ENCODE measurements at regions not wholly inside any gene's neighbourhood (a gene's known extent, or its start where the extent isn't known, plus 50 kb on each side); places are given as distances from the start of the nearest gene placed in this dataset.
"Not testable (repeated sequence)": the region's sequence is repeated elsewhere in the genome, so short reads cannot be mapped to it uniquely, and the experiment has no call there.

DNA sequence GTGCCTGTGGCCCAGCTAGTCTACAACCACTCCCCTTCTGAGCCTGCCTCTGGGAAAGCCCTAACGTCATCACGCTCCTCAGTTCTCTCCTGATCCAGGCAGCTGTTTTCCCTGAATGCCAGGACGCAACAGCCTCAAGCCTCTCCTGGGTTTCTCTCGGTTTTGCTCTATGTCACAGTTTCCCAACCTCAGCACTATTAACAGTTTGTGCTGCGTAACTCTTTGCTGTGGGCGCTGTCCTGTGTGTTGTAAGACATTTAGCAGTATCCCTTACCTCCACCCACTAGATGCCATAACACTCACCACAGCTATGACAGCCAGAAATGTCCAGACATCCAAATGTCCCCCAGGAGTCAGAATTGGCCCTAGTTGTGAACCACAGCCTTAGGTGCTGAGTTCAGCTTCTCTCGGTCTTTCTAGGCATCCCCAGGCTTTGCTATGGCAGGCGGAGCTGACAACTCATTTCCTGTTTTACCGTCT, 226.3 kb upstream of the NPVF start:
- DNase-seq (ENCODE audit: low spot score), result no peak

DNA sequence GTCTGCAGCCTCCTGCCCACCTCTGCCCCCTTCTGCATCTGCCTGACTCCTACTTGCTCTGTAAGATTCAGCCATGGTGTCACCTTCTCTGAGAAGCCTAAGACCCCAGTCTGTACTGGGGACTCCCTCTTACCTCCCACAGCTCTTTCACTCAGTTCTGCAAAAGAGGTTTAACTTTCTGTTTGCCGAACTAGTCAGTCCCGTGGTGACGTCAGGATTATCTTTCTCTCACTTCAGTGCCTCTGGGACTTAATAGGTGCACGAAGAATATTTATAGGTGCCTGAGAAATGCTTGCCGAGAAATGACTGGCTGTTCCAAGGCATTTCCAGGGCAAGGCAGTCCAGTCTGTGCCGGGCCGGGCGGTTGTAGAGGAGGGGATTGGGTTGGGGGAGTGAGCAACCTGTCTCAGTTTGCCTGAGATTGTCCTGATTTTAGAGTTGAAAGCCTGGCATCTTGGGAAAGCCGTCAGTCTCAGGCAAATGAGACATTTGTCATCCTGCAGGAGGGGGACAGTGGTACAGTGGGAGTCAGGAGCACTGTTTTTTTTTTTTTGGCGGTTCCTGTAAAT, 227.5 kb upstream of the NPVF start:
- DNase-seq (ENCODE audit: low spot score), result no peak

DNA sequence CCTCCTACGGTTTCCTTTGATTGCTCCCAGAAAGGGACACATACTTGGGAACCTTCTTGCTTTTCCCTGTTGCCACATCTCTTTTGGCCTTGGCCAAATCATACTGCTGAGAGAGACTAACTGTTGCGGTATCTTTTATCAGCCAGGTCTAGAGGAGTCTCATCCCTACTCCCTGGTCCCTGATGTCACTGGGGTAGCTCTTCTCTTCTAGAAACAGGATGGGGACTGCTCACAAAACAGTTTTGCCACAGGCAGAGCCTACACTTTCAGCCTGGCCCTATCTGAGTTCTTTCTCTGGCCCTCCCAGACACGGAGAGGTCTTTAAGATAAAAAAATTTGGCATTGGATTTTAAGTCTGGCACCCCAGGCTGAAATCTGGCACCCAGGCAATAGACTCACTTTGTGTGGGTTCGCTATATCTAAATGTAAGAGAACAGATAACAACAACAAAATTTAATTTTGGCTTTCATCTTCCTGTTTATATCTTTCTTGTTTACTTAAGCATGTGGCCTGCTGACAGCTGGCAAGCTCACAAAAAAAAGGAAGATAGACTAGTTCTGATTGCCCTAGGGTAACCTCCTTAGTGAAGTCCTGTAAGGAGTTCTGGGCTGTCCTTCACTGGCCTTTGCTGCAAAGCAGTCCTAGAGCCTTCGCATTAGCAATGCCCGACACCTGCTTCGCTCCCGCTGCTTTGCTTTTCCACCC, 228.3 kb upstream of the NPVF start:
- peak; percentile 10 for DNase-seq (ENCODE audit: low spot score)

DNA sequence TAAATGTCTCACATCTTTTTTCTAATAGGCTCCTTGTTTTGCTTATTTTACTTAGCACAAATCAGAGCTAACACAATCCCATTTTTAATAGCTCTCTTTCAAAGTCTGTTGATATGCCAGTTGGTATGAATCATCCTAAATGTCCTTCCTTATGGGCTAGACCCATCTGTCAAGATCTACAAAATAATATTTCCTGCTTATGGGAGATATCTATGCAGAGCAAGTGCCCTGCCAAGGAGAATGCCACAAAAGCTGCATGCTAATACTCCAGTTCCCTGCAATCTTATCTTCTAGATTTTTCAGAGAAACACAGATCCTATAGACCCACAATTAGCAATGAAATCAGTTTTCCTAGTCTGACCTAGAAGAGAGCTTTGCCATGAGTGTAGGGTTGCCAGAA, 230.8 kb upstream of the NPVF start:
- no peak for DNase-seq (ENCODE audit: low spot score)

DNA sequence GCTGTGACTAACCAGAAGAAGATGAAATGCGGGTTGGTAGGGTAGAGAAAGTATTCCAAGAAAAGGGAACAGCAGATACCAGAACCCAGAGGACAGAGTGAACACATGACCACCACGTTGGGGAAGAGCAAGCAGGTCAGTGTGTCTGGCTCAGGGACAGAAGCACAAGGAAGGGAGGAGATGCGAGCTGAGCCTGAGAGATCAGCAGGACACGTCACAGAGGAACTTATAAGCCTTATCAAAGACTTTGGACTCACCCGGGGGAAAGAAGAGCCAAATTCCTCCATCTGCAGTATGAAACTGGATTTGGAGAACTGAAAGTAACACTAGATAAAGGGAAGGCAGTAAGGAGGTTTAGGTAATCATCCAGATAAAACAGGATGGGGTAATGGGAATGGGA, 232.1 kb upstream of the NPVF start:
- no peak for DNase-seq (ENCODE audit: low spot score)

DNA sequence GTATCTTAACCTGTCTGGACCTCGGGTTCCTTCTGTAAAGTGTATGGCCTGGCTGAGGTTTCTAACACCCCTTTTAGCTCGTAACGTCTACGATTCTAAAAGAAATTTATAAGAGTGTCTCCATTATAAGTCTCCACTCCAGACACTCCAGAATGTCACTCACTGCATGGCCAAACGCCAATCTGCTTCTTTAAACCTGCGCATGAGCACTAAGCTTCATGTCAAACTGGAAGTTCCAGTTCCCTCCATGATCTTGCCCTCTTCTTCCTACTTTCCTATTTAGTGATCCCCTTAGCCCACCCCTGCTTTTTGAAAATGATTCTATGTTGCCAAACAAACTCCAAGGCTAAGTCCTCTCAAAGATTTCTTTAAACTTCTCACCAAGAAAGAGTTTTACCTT, 241.4 kb upstream of the NPVF start:
- no peak for DNase-seq (ENCODE audit: low spot score)

DNA sequence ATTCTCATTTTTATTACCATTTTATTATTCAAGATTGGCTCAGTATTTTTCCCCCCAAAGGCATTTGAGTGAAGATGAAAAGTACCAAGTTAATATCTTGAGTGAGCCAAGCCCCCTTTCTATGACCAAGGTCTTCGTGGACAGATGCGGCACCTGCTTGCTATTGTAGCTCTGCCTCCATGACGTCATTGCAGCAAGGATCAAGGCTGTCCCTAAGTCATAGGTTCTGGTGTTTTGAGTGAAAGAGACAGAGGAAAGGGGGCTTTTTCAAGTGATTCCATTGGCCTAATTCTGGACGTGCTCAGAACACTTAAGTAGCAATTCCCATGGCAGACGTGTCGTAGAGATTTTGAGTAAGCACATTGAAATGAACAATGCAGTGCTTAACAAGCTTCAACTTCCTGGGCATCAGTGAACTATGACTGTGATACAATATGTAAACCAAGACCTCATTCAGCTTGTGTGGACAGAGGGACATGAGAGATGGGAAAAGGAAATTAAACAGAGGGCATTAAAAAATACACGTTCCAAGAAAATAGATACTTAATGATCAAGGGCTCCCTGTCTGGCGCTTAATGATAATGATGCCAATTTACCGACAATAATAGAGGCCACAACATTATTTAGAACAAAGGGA, 248.7 kb upstream of the NPVF start:
- no peak for DNase-seq (ENCODE audit: low spot score)

DNA sequence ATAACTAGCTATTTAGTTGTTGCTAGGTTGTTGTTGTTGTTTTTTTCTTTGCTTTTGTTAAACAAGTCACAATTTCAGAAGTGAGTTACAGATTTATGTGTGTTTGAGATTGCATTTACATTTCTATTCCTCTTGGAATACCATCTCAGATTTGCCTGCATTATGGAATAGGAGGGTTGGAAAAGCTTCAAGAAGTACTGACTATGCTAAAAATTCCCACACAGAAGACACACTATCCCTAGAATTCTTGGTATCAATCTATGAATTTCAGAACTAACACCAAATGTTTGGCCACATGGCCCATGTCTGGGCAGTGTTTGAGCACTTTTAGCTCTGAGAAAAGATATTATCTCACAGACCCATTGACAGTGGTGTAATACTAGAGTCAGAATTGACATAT, 249.9 kb upstream of the NPVF start:
- DNase-seq (ENCODE audit: low spot score), result not testable (repeated sequence)

DNA sequence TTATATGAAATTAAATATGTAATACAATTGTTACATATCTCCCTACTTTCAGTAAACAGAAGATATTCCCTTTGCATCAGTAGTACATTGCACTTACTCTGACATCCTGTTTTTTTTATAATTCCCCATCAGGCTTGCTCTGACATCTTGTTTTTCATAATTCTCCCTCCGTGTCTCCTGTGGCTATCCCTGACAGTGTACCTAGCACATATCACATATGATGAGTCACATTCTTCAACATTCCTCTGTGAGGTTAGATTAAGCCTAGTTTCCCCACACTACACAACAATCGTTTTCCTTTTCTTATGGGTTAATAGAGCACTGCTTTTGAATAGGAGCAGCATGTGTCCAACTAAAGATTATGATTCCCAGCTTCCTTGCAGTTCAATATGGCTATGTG, 250.6 kb upstream of the NPVF start:
- DNase-seq (ENCODE audit: low spot score), result no peak

DNA sequence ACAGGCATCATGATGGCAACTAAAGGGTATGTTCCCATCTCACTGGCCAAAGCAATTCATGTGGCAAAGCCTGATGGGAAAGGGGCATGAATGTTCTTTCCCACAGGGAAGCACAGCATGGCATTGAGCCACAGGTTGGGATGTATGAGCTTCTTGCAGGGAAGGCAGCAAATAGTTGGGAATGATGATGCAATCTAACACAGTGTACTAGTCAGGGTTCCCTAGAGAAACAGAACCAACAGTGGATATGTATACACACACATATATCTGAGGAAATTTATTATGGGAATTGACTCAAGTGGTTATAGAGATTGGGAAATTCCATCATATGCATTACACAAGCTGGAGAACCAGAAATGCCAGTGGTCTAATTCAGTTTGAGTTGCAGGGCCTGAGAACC, 253.6 kb upstream of the NPVF start:
- DNase-seq (ENCODE audit: low spot score), result no peak

DNA sequence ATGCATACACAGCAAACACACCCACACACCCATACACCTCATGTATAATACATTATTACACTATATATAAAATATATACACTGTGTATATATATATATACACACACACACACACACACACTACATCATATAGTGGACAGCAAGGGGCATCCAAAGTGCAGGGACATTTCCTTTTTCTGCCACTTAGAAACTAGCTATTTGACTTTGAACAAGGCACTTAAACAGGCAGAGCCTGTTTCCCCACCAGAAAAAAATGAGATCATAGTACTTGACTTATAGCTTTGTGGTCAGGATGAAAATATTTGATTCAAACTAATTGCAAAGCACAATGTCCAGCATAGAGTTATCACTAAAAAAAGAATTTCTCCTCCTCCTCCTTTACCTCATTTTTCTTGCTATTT, 254.3 kb upstream of the NPVF start:
- no peak for DNase-seq (ENCODE audit: low spot score)

DNA sequence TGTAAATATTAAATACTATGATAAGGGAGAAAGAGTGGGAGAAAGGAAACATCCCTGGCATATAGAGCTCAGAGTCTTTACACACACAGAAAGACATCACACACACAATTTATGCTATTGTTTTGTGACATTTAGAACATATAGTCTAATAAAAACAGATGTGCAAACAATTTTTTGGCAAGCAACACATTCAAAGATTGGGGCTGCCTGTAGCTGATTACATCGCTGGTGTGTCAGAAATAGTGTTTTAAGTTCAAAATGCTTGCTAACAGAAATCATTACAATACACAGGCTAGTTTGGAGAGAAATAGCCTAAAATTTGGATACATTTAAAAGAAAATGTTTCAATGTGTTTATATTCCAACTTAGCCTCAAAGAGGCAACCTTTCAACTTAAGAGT, 256.7 kb upstream of the NPVF start:
- DNase-seq (ENCODE audit: low spot score), result no peak

DNA sequence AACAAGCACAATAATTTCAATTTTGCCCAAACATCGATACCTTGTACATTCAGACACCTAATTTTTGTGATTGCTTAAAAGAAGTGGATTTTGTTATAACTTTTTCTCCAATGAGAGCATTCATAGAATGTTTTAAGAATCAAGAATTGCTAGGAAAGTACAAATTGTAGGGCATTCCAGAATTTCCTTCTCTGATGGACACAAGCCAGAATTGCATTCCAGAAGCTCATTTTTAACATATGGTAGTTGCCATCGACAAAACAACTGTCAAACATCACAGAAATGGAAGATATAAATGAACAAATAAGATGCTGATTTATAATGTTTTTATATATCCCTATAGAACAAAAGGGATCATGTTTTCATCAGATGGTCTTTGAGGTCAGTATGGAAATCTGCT, 258.4 kb upstream of the NPVF start:
- no peak for DNase-seq (ENCODE audit: low spot score)

DNA sequence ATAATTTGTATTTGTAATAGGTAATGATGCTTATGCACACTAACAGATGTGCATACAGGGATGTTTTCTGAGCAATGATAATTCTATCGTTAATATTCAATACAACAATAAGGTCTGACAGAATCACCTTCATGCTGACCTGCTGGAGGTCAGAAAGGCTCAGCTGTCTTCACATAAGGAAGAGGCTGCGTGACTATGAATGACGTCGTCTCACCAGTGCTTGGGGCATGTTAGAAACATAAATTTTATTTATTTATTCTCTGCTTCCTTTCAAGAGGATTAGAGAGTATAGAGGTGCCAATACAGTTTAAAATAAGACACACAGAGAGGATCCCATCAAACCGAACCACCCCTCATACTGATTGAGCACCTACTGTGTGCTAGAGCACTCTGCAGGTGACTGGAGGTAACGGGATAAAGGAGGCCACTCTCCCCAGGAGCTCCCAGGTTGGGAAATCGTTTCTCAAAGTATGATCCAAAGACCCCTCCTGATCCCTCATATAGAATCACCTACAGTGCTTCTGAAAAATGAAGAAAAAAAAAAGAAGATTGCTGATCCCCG, 265.6 kb upstream of the NPVF start:
- no peak for DNase-seq (ENCODE audit: low spot score)

DNA sequence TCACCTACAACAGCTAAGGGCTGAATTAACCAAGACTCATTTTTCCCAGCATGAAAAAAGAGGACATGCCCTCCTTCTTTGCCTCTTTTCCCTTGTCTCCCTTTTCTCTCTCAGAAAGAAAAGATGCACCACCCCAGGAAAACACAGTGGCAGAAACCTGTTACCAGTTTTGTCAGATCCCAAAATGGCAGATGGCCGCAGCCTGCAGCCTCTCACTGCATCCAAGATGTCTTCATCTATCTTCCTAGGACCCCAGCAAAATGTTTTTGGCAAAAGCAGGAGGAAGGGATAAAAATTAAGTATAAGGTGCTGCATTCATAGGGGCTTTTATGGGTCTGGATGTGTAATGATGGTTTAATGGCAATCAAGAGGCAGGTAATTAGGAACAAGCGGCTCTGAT, 266.6 kb upstream of the NPVF start:
- no peak for DNase-seq (ENCODE audit: low spot score)

DNA sequence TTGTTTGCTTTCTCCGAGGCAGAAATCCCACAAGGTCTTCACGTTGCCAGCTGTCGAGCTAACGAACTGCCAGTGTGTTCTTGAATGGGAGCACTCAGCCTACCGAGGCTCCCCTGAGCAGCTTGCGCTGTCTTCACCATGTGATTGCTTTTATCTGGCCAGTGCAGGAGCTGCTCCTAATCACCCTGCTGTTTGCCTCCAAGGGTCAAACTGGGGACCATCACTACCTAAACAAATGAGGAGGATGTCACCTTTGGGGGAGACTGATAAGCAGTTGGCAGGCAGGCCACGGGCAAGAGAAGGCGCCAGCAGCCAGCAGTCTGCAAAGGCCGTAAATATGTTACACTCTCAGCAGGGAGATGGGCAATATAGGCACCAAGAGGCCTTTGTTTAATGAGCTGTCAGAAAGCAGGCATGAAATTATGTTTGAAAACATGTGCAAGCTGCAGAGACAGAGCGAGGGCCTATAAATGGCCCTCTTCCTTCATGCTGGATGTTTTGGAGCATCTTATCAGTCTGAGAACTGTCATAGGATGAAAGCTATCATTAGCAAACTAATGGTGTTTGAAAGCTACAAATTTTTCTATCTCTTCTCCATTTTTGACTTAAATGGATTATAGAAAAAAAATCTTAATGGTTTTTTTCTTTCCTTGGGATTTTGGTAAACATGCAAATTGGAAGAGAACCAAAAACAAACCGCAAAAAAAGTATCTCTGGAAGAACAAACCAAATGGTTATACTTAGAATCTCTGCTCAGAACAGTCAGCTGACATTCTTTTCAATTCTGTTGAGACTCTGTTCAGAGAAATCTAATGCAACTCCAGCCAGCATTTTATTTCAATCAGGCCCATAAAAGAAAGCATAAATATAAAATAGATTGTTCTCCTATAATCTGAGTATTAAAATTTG, 267.3 kb upstream of the NPVF start:
- no peak for DNase-seq (ENCODE audit: low spot score)

DNA sequence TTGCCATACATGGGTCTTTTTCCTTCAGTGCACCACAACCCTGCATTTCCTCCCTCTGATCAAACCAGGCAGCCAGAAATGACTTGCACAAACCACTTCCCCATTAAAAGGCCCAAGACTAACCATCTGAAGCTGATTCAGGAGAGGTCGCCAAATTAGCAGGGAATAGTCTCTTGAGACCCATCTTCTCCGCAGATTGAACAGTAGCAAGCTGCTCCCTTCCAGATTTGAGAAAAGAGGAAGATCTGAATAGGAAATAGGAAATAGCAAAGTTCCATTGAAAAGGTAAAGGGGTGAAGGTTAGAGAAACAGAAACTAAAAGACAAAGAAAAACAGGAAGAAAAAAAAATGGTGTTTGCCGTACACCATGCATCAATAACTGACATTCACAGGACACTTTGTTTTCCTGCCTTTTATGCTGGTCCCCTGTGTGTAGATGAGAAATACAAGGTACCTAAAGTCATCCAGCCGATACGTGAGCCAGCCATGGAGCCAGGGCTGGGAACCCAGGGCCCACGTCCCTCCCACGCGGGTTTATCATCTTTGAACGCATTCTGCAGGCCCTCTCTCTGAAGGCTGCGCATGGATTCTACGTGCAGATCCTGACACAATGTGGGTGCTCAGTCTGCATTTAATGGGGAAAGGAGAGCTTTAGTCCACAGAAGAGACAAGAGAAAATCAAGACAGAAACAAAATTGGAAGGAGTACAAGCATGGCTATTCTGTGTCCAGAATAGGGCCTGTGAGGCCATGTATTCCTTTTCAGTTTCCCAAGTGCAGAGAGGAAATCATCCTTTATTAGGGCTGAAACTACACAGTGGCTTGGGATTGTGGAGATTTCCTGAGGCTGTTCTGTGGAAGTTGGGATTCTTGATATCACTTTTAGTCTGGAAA, 268.4 kb upstream of the NPVF start:
- DNase-seq (ENCODE audit: low spot score), result peak; percentile 17

DNA sequence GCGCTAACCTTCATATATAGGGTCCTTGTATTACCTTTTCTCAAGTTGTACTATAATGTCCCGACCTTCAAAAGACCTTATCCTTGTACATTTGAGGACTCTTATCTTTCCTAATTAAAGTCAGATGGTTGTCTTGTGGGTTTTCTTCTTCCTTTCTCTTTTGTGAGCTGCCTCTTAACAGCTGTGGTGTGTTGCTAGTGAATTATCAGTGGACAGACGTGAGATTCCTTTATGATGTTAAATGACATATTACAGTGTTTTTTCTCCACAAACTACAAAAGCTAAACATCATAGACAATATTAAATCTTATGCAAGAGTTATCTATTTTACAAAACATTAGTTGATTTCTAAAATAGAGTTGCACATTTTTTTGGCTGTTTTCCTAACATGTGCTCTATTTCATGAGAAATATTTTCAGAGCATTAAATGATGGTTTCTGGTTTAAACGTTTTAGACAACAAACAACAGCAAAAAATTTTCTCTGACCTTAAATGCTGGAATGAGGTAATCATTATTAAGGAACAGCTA, 272.2 kb upstream of the NPVF start:
- no peak for DNase-seq (ENCODE audit: low spot score)

DNA sequence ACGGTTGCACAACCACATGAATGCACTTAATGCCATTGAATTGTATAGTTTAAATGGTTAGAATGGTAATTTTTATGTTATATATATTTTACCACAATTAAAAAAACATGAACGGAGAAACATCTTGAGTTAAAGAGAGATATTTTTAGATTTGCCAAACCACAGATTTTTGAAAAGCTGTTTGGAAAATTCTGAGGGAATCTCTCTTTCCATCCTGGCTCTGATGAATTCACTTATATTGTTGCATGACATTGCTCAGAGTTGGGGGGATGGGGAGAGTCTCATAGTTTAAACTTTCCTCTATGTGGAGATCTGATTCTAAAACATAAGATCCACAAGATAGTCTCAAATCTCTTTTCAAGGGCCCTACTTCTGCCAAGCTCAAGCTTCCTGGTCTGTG, 275.0 kb upstream of the NPVF start:
- no peak for DNase-seq (ENCODE audit: low spot score)

DNA sequence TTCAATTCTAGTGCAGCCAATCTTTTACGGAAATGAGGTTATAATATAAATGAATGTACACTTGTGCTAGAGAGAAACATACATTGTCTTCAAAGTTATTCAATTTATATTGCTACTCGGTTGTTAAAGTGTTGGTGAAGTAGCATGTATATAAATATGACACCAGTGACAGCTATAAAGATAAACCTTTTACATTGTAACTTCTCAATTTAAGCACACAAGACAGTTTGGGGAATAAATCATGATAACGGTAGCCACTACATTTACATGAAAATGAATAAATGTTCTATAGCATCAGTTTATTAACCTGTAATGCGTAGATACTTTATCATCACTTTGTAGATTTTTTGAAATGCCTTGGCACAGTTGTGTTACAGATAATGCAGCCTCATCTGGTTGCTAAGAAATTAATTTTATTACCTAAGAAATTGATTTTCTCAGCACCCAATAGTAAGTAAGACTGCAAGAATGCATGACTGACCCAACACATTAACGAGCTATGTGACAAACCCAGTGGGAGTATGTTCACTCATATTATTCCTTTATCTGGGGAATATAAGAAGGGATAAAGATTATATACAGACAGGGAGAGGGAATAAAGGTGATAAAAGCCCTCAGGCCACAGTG, 283.9 kb upstream of the NPVF start:
- DNase-seq (ENCODE audit: low spot score), result no peak
